ENCODE measurements at regions not wholly inside any gene's neighbourhood (a gene's known extent, or its start where the extent isn't known, plus 50 kb on each side); places are given as distances from the start of the nearest gene placed in this dataset.

GRCh38 chr2:39549718-39550464 lies 112.8 kb upstream of the MAP4K3 start:
- H2BK15ac ChIP-seq (ENCODE audit: low read length): no peak overlapping the region
- H4K20me1 ChIP-seq (replicated peaks in 1 of 2; ENCODE audit: control insufficient read depth in 1 of 2, insufficient read depth in 2 of 2, low read length in 2 of 2): no peaks in the 10 kb centered on the region
- no peak for DNase-seq (ENCODE audit: low read depth in 1 of 2, low spot score in 2 of 2)
- ChIA-PET POLR2A (ENCODE audit: partially characterized antibody) (no interaction called here), CTCF (ENCODE audit: partially characterized antibody) (interaction anchor here (0.5 to 2.0 kb wide), 5 partner anchors 10 to 1013 kb away, joined by 3 to 6 read pairs (median 4); no protein-coding TSS in a partner anchor)
- no peak overlapping the region for H2BK120ac ChIP-seq (replicated peaks; ENCODE audit: low read depth, low read length)
- no peak overlapping the region for H3K9ac ChIP-seq (replicated peaks in 1 of 4; ENCODE audit: extremely low read depth in 1 of 4, low read depth in 3 of 4, low read length in 3 of 4)
- 96% methylated on average over 5 of the region's 9 CpGs; no CpG with 5 or more reads in 1 of the 2 experiments for WGBS, 2 experiments (ENCODE audit: extremely low coverage in 1 of 2, insufficient coverage in 1 of 2, insufficient read length in 1 of 2, insufficient replicate concordance in 2 of 2, low coverage in 1 of 2, low lambda C conversion rate in 2 of 2, missing lambda C conversion rate in 1 of 2)
- no peak overlapping the region for H3K18ac ChIP-seq (ENCODE audit: extremely low read depth, low read length)
- no peak overlapping the region for H2BK12ac ChIP-seq (ENCODE audit: low read depth, low read length)
- no peak for FAIRE-seq
- no peak overlapping the region for H3K23ac ChIP-seq (ENCODE audit: insufficient read length)
- no peak overlapping the region for H4K5ac ChIP-seq (ENCODE audit: insufficient read length, low read depth, low read length)
- H3K56ac ChIP-seq (replicated peaks; ENCODE audit: insufficient read length, low read depth, low read length): no peak overlapping the region
- no peak overlapping the region for H3K4ac ChIP-seq (replicated peaks; ENCODE audit: insufficient read length, low read depth, low read length)
- peaks cover 0 to 6% of the 10 kb centered on the region in 2 experiments; a peak in 1 of 4 replicates for H3K9me3 ChIP-seq (ENCODE audit: insufficient read depth in 2 of 2, low read depth in 1 of 2, low read length in 1 of 2)
- no peak overlapping the region for H2AFZ ChIP-seq (ENCODE audit: low read length)
- no peak overlapping the region for H2BK5ac ChIP-seq (ENCODE audit: low read depth, low read length)
- no peaks in the 10 kb centered on the region for H3K79me1 ChIP-seq (ENCODE audit: low read depth, low read length)
- no peaks in the 10 kb centered on the region for H3K36me3 ChIP-seq (ENCODE audit: control insufficient read depth in 2 of 4, insufficient read depth in 4 of 4, low read length in 3 of 4)
- no peaks in the 10 kb centered on the region for H3K27me3 ChIP-seq (replicated peaks in 1 of 4; ENCODE audit: control insufficient read depth in 3 of 4, extremely low read depth in 1 of 4, insufficient read depth in 3 of 4, low read length in 3 of 4)
- H3K4me3 ChIP-seq (ENCODE audit: extremely low read depth in 1 of 4, insufficient read depth in 2 of 4, low read depth in 3 of 4, low read length in 4 of 4): no peak overlapping the region
- no peak overlapping the region for H3K4me2 ChIP-seq (ENCODE audit: insufficient read depth in 1 of 2, low read depth in 2 of 2, low read length in 2 of 2)
- no peaks in the 10 kb centered on the region for H3K4me1 ChIP-seq (replicated peaks in 1 of 4; ENCODE audit: control insufficient read depth in 3 of 4, insufficient read depth in 4 of 4, low read length in 3 of 4)
- no peak overlapping the region for H3K14ac ChIP-seq (ENCODE audit: insufficient read length)
- no peak overlapping the region for H2BK20ac ChIP-seq (ENCODE audit: low read length)
- no peaks in the 10 kb centered on the region for H3K79me2 ChIP-seq (ENCODE audit: control insufficient read depth in 1 of 2, insufficient read depth in 2 of 2, low read length in 2 of 2)
- H4K91ac ChIP-seq (replicated peaks; ENCODE audit: insufficient read length, low read length): no peak overlapping the region
- no peak overlapping the region for H4K8ac ChIP-seq (ENCODE audit: extremely low read depth, insufficient read depth, low read length)
- H3K23me2 ChIP-seq (ENCODE audit: low read depth, low read length): no peaks in the 10 kb centered on the region
- no peak overlapping the region for H2AK5ac ChIP-seq (ENCODE audit: low read depth, low read length)
- H3K27ac ChIP-seq (ENCODE audit: low read depth, low read length): no peak overlapping the region
- TF ChIP-seq CHD2 (IDR thresholded peaks at IDR 0.05; ENCODE audit: low read length) (no peak), NRF1 (IDR thresholded peaks at IDR 0.05; ENCODE audit: low read depth, low read length) (no peak), SIRT6 (IDR thresholded peaks at IDR 0.05; ENCODE audit: low read length) (no peak), ZNF274 (IDR thresholded peaks at IDR 0.05; ENCODE audit: borderline replicate concordance, extremely low read depth, low read length) (no peak), EP300 (IDR thresholded peaks at IDR 0.05; ENCODE audit: borderline replicate concordance in 1 of 2, low read depth in 2 of 2, low read length in 2 of 2) (no peak), GABPA (IDR thresholded peaks at IDR 0.05; ENCODE audit: borderline replicate concordance, insufficient read depth, low read length) (no peak), GTF2F1 (IDR thresholded peaks at IDR 0.05; ENCODE audit: borderline replicate concordance, low read depth, low read length) (no peak), CBX5 (IDR thresholded peaks at IDR 0.05; ENCODE audit: low read depth, low read length) (no peak), JUN (IDR thresholded peaks at IDR 0.05; ENCODE audit: low read depth, low read length) (no peak), CHD1 (IDR thresholded peaks at IDR 0.05; ENCODE audit: low read depth, low read length) (no peak), USF2 (IDR thresholded peaks at IDR 0.05; ENCODE audit: low read length) (no peak), BCL11A (IDR thresholded peaks at IDR 0.05; ENCODE audit: low read depth in 2 of 2, low read length in 2 of 2) (no peak), KDM5A (IDR thresholded peaks at IDR 0.05; ENCODE audit: low read length) (no peak)

Data from H1 (cell line).